ENCODE measurements at regions not wholly inside any gene's neighbourhood (a gene's known extent, or its start where the extent isn't known, plus 50 kb on each side); places are given as distances from the start of the nearest gene placed in this dataset.

GRCh38 chr5:171573021-171573420 lies 153.6 kb downstream of the FGF18 start:
- Histone ChIP-seq H3K18ac (ENCODE audit: low read length) (no peak overlapping the region), H3K79me1 (ENCODE audit: low read length) (no peaks in the 10 kb centered on the region), H3K9me3 (ENCODE audit: insufficient read depth, low read depth, low read length) (no peaks in the 10 kb centered on the region), H3K4me1 (ENCODE audit: control insufficient read depth in 1 of 2, insufficient read depth in 2 of 2, low read length in 2 of 2) (no peaks in the 10 kb centered on the region), H3K23ac (ENCODE audit: low read length) (no peak overlapping the region), H4K91ac (ENCODE audit: low read depth, low read length) (no peak overlapping the region), H3K27ac (ENCODE audit: low read depth, low read length) (no peak overlapping the region), H2BK5ac (ENCODE audit: low read depth, low read length, poor library complexity) (no peak overlapping the region), H3K27me3 (ENCODE audit: insufficient read depth, low read length) (no peaks in the 10 kb centered on the region), H4K8ac (ENCODE audit: low read depth, low read length) (no peak overlapping the region), H3K4me3 (ENCODE audit: low read depth, low read length) (no peak overlapping the region), H2AK5ac (ENCODE audit: low read length) (no peak overlapping the region), H2BK12ac (ENCODE audit: low read length) (no peak overlapping the region), H2AFZ (ENCODE audit: insufficient read depth, low read length, poor library complexity) (no peak overlapping the region), H3K36me3 (ENCODE audit: control insufficient read depth in 1 of 2, insufficient read depth in 2 of 2, low read length in 2 of 2) (no peaks in the 10 kb centered on the region), H3K4me2 (ENCODE audit: low read length) (no peak overlapping the region), H3K9ac (ENCODE audit: low read length) (no peak overlapping the region), H3K4ac (ENCODE audit: low read depth, low read length) (no peak overlapping the region), H4K12ac (ENCODE audit: low read depth, low read length) (no peak overlapping the region), H3K79me2 (ENCODE audit: control insufficient read depth, insufficient read depth, low read length, poor library complexity) (no peaks in the 10 kb centered on the region), H2BK120ac (ENCODE audit: insufficient read depth, low read length, poor library complexity) (no peak overlapping the region), H3K14ac (ENCODE audit: low read length) (no peak overlapping the region)
- DNase-seq: no peak
- WGBS (ENCODE audit: extremely low coverage, insufficient coverage, insufficient read length): no CpG with 5 or more reads among the region's 2 CpGs

GRCh38 chr5:171573451-171574225 lies 154.2 kb downstream of the FGF18 start:
- H3K4me1 ChIP-seq (ENCODE audit: control insufficient read depth in 1 of 2, insufficient read depth in 2 of 2, low read length in 2 of 2): no peaks in the 10 kb centered on the region
- no peaks in the 10 kb centered on the region for H3K36me3 ChIP-seq (ENCODE audit: control insufficient read depth in 1 of 2, insufficient read depth in 2 of 2, low read length in 2 of 2)
- H3K4me3 ChIP-seq (ENCODE audit: low read depth, low read length): no peak overlapping the region
- no CpG with 5 or more reads among the region's 17 CpGs for WGBS (ENCODE audit: extremely low coverage, insufficient coverage, insufficient read length)
- no peak overlapping the region for H2AFZ ChIP-seq (ENCODE audit: insufficient read depth, low read length, poor library complexity)
- no peak overlapping the region for H3K14ac ChIP-seq (ENCODE audit: low read length)
- H3K79me1 ChIP-seq (ENCODE audit: low read length): no peaks in the 10 kb centered on the region
- H3K23ac ChIP-seq (ENCODE audit: low read length): no peak overlapping the region
- H2BK12ac ChIP-seq (ENCODE audit: low read length): no peak overlapping the region
- no peak for DNase-seq
- H3K27me3 ChIP-seq (ENCODE audit: insufficient read depth, low read length): no peaks in the 10 kb centered on the region
- no peaks in the 10 kb centered on the region for H3K79me2 ChIP-seq (ENCODE audit: control insufficient read depth, insufficient read depth, low read length, poor library complexity)
- H3K9ac ChIP-seq (ENCODE audit: low read length): no peak overlapping the region
- no peak overlapping the region for H3K27ac ChIP-seq (ENCODE audit: low read depth, low read length)
- no peak overlapping the region for H4K8ac ChIP-seq (ENCODE audit: low read depth, low read length)
- no peak overlapping the region for H4K12ac ChIP-seq (ENCODE audit: low read depth, low read length)
- no peak overlapping the region for H3K4me2 ChIP-seq (ENCODE audit: low read length)
- no peaks in the 10 kb centered on the region for H3K9me3 ChIP-seq (ENCODE audit: insufficient read depth, low read depth, low read length)
- no peak overlapping the region for H2BK120ac ChIP-seq (ENCODE audit: insufficient read depth, low read length, poor library complexity)
- no peak overlapping the region for H2BK5ac ChIP-seq (ENCODE audit: low read depth, low read length, poor library complexity)
- no peak overlapping the region for H3K4ac ChIP-seq (ENCODE audit: low read depth, low read length)
- H3K18ac ChIP-seq (ENCODE audit: low read length): no peak overlapping the region
- no peak overlapping the region for H2AK5ac ChIP-seq (ENCODE audit: low read length)
- H4K91ac ChIP-seq (ENCODE audit: low read depth, low read length): no peak overlapping the region

DNA sequence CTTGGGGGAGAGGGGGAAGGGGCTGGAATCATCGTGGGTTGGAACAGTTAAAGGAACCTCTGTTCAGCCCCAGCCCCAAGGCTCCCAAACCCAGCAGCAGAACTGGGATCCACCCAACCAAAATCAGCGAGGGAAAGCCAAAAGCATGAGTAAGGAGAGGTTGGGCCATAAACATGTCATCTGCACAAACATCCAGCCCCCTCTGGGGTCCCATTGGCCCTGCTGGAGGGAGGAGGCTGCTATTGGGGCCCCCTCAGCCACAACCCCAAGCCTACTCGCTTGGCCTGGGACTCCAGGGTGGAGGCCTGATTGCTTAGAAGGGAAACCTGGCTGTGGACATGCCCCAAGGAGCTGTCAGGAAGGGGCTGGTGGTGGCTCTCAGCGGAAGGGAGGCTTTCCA lies 154.9 kb downstream of the FGF18 start:
- Histone ChIP-seq H3K4me2 (ENCODE audit: low read length) (no peak overlapping the region), H3K23ac (ENCODE audit: low read length) (no peak overlapping the region), H3K4me1 (ENCODE audit: control insufficient read depth in 1 of 2, insufficient read depth in 2 of 2, low read length in 2 of 2) (no peaks in the 10 kb centered on the region), H3K9me3 (ENCODE audit: insufficient read depth, low read depth, low read length) (no peaks in the 10 kb centered on the region), H2BK12ac (ENCODE audit: low read length) (no peak overlapping the region), H3K4me3 (ENCODE audit: low read depth, low read length) (no peak overlapping the region), H3K36me3 (ENCODE audit: control insufficient read depth in 1 of 2, insufficient read depth in 2 of 2, low read length in 2 of 2) (no peaks in the 10 kb centered on the region), H3K9ac (ENCODE audit: low read length) (no peak overlapping the region), H2AFZ (ENCODE audit: insufficient read depth, low read length, poor library complexity) (no peak overlapping the region), H2BK5ac (ENCODE audit: low read depth, low read length, poor library complexity) (no peak overlapping the region), H3K4ac (ENCODE audit: low read depth, low read length) (no peak overlapping the region), H3K79me2 (ENCODE audit: control insufficient read depth, insufficient read depth, low read length, poor library complexity) (no peaks in the 10 kb centered on the region), H3K27me3 (ENCODE audit: insufficient read depth, low read length) (no peaks in the 10 kb centered on the region), H4K91ac (ENCODE audit: low read depth, low read length) (no peak overlapping the region), H2AK5ac (ENCODE audit: low read length) (no peak overlapping the region), H3K18ac (ENCODE audit: low read length) (no peak overlapping the region), H2BK120ac (ENCODE audit: insufficient read depth, low read length, poor library complexity) (no peak overlapping the region), H3K79me1 (ENCODE audit: low read length) (no peaks in the 10 kb centered on the region), H3K27ac (ENCODE audit: low read depth, low read length) (no peak overlapping the region), H3K14ac (ENCODE audit: low read length) (no peak overlapping the region), H4K12ac (ENCODE audit: low read depth, low read length) (no peak overlapping the region), H4K8ac (ENCODE audit: low read depth, low read length) (no peak overlapping the region)
- no peak for DNase-seq
- WGBS (ENCODE audit: extremely low coverage, insufficient coverage, insufficient read length): no CpG with 5 or more reads among the region's 4 CpGs

DNA sequence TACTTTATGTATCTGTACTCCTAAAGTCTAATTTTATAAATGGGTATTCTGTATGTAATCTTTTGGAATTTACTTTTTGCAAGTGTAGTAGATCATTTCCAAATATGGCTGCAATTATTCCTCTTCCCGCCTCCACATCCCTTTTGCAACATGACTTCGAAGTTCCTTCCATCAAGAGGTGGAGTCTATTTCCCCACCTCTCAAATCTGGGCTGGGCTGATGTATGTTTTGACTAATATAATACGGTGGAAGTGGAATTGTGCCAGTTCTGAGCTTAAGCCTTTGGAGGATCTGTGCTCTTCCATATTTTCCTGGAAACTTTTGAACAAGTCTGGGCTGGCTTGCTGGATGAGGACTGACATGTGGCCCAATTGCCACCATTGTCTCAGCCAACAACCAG lies 155.9 kb downstream of the FGF18 start:
- no peak overlapping the region for H3K27ac ChIP-seq (ENCODE audit: low read depth, low read length)
- H3K9me3 ChIP-seq (ENCODE audit: insufficient read depth, low read depth, low read length): no peaks in the 10 kb centered on the region
- no peak overlapping the region for H4K91ac ChIP-seq (ENCODE audit: low read depth, low read length)
- H2BK12ac ChIP-seq (ENCODE audit: low read length): no peak overlapping the region
- H3K23ac ChIP-seq (ENCODE audit: low read length): no peak overlapping the region
- no peak overlapping the region for H2BK5ac ChIP-seq (ENCODE audit: low read depth, low read length, poor library complexity)
- no peak for DNase-seq
- no peaks in the 10 kb centered on the region for H3K79me2 ChIP-seq (ENCODE audit: control insufficient read depth, insufficient read depth, low read length, poor library complexity)
- H3K79me1 ChIP-seq (ENCODE audit: low read length): no peaks in the 10 kb centered on the region
- H2BK120ac ChIP-seq (ENCODE audit: insufficient read depth, low read length, poor library complexity): no peak overlapping the region
- H3K36me3 ChIP-seq (ENCODE audit: control insufficient read depth in 1 of 2, insufficient read depth in 2 of 2, low read length in 2 of 2): no peaks in the 10 kb centered on the region
- no peak overlapping the region for H3K4ac ChIP-seq (ENCODE audit: low read depth, low read length)
- H3K18ac ChIP-seq (ENCODE audit: low read length): no peak overlapping the region
- H3K4me3 ChIP-seq (ENCODE audit: low read depth, low read length): no peak overlapping the region
- no peaks in the 10 kb centered on the region for H3K27me3 ChIP-seq (ENCODE audit: insufficient read depth, low read length)
- no peak overlapping the region for H4K8ac ChIP-seq (ENCODE audit: low read depth, low read length)
- no CpG with 5 or more reads among the region's 3 CpGs for WGBS (ENCODE audit: extremely low coverage, insufficient coverage, insufficient read length)
- no peak overlapping the region for H2AFZ ChIP-seq (ENCODE audit: insufficient read depth, low read length, poor library complexity)
- no peak overlapping the region for H3K9ac ChIP-seq (ENCODE audit: low read length)
- H4K12ac ChIP-seq (ENCODE audit: low read depth, low read length): no peak overlapping the region
- H3K14ac ChIP-seq (ENCODE audit: low read length): no peak overlapping the region
- no peaks in the 10 kb centered on the region for H3K4me1 ChIP-seq (ENCODE audit: control insufficient read depth in 1 of 2, insufficient read depth in 2 of 2, low read length in 2 of 2)
- no peak overlapping the region for H3K4me2 ChIP-seq (ENCODE audit: low read length)
- H2AK5ac ChIP-seq (ENCODE audit: low read length): no peak overlapping the region
